ENCODE measurements at regions not wholly inside any gene's neighbourhood (a gene's known extent, or its start where the extent isn't known, plus 50 kb on each side); places are given as distances from the start of the nearest gene placed in this dataset.

GRCh38 chr3:6220447-6220846 is 640.5 kb upstream of the GRM7 start:
- TF ChIP-seq POLR2A (IDR thresholded peaks at IDR 0.05) = no peak
- no peak for TF ChIP-seq CTCF (IDR thresholded peaks at IDR 0.05)
- no peak for TF ChIP-seq EP300 (IDR thresholded peaks at IDR 0.05)
